Prostate gland (tissue), 2 donors: ENCODE measurements at regions not wholly inside any gene's neighbourhood (a gene's known extent, or its start where the extent isn't known, plus 50 kb on each side); places are given as distances from the start of the nearest gene placed in this dataset.

Source experiments
- DNase-seq: peaks from one replicate; pipeline ENCODE4 v3.0.0-alpha.2; 2019; ENCODE audit warnings: low spot score
- H3K27ac ChIP-seq, 2 donors: fragments of 200-600 bp; sonication (generic); 2 replicates each; pipeline ENCODE4 v1.5.1; 2017 to 2019
- H3K27me3 ChIP-seq: fragments of 200-600 bp; sonication (generic); replicated peaks from 2 replicates; pipeline ENCODE4 v1.5.1; 2019; ENCODE audit not compliant: insufficient read depth
- H3K36me3 ChIP-seq, 2 donors: fragments of 200-600 bp; sonication (generic); 1 replicate in 1 of 2; 2 replicates in 1 of 2; pipeline versions ENCODE4 v1.5.1 to v1.8.1; 2017 to 2019
- H3K4me1 ChIP-seq: fragments of 200-600 bp; sonication (generic); replicated peaks from 2 replicates; pipeline ENCODE4 v1.5.1; 2019
- H3K4me3 ChIP-seq, 2 donors: fragments of 200-600 bp; sonication (generic); 2 replicates each; pipeline ENCODE4 v1.5.1; 2017 to 2019
- H3K9me3 ChIP-seq: fragments of 200-600 bp; sonication (generic); 2 replicates; pipeline ENCODE4 v1.5.1; 2017
- POLR2A ChIP-seq: fragments of 450-650 bp; IDR thresholded peaks from one replicate; pipeline ENCODE4 v1.6.1; 2016; ENCODE audit warnings: antibody characterized with exemption, mild to moderate bottlenecking
- POLR2AphosphoS5 ChIP-seq: sonication (generic); formaldehyde crosslinking; IDR thresholded peaks from one replicate; pipeline ENCODE4 v1.6.1; 2017; ENCODE audit warnings: antibody characterized with exemption
- WGBS: methylation state at CpG from one replicate; pipeline ENCODE4 v1.1.5; 2018; 5-methylcytosine and 5-hydroxymethylcytosine counted together
- intact Hi-C: fragments of 100-400 bp; cut with DNase I; formaldehyde crosslinking; loops from one replicate; pipeline ENCODE4 v1.14.2; 2022
- TF ChIP-seq, protein P1 (sequence below), 4 experiments: fragments of 200-600 bp in 2 of 4; fragments of 450-650 bp in 2 of 4; sonication (generic) in 2 of 4; IDR thresholded peaks; 1 replicate in 3 of 4; 2 replicates in 1 of 4; pipeline ENCODE4 v1.5.1; 2016 to 2019; ENCODE audit warnings: antibody characterized with exemption in 4 of 4, mild to moderate bottlenecking in 2 of 4, moderate library complexity in 2 of 4

DNA sequence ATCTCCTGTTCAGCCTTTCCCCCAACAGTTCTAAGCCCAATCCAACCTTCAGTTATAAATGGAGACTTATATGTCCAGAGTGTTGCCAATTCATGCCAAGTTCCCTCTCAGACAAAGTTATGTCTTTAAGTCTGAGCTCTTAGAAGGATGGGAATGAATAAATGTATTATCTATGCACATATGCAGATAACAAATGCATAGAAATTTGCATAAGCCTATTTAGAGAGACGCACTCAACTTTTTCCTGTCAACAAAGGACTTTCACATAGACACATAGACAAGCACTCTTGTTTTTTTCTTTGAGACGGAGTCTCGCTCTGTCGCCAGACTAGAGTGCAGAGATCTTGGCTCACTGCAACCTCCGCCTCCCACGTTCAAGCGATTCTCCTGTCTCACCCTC, 95.1 kb downstream of the SOX9 start:
- Histone ChIP-seq H3K27me3 (peaks cover 8% of the 10 kb centered on the region), H3K36me3 (no peaks in the 10 kb centered on the region), H3K4me1 (no peaks in the 10 kb centered on the region), H3K27ac (no peak overlapping the region), H3K9me3 (no peaks in the 10 kb centered on the region), H3K4me3 (no peak overlapping the region)
- no peak for TF ChIP-seq POLR2A
- TF ChIP-seq POLR2AphosphoS5 = no peak
- TF ChIP-seq, protein P1, sequence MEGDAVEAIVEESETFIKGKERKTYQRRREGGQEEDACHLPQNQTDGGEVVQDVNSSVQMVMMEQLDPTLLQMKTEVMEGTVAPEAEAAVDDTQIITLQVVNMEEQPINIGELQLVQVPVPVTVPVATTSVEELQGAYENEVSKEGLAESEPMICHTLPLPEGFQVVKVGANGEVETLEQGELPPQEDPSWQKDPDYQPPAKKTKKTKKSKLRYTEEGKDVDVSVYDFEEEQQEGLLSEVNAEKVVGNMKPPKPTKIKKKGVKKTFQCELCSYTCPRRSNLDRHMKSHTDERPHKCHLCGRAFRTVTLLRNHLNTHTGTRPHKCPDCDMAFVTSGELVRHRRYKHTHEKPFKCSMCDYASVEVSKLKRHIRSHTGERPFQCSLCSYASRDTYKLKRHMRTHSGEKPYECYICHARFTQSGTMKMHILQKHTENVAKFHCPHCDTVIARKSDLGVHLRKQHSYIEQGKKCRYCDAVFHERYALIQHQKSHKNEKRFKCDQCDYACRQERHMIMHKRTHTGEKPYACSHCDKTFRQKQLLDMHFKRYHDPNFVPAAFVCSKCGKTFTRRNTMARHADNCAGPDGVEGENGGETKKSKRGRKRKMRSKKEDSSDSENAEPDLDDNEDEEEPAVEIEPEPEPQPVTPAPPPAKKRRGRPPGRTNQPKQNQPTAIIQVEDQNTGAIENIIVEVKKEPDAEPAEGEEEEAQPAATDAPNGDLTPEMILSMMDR (IDR thresholded peaks at IDR 0.05) = no peak
- intact Hi-C loops = no loop called here
- DNase-seq = no peak
- 96% methylated on average over 7 of the region's 7 CpGs for WGBS

DNA sequence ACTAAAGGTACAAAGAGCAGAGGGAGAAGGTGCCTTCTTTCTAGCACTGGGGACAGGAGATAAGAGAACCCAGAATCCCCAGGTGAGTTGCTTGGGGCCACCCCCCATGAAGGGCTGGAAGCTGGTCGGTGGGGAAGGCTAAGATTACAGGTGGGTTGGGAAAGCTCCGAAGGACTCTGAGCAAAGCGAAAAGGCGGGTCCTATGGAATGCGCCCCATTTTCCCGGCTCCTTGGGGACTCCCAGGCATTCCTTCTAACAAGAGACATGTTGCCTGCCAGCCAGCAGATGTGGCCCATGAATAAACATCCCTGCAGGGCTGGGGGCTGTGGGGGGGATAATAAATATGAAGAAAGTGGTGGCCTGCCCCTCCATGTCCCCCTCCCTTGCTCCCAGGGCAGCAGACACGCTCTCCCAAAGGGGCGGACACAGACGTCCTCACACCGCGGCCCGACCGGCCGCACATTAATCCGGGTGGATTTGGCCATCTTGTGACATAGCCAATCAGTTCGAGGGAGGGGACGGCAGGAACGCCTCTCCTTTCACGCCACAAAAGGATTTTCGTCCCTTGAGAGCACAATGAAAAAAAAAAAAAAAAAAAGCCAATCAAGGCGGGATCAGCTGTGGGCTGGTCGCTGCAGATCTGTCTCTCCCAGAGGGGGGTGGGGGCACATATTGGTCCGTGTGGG, 98.5 kb downstream of the SOX9 start:
- Histone ChIP-seq H3K27me3 (peaks cover 8% of the 10 kb centered on the region), H3K9me3 (no peaks in the 10 kb centered on the region), H3K27ac (no peak overlapping the region), H3K36me3 (no peaks in the 10 kb centered on the region), H3K4me3 (no peak overlapping the region), H3K4me1 (no peaks in the 10 kb centered on the region)
- intact Hi-C loops = no loop called here
- no peak for DNase-seq
- 11% methylated on average over 23 of the region's 23 CpGs for WGBS
- TF ChIP-seq, protein P1 (IDR thresholded peaks at IDR 0.05) = no peak
- TF ChIP-seq POLR2AphosphoS5 (no peak), POLR2A (no peak)

DNA sequence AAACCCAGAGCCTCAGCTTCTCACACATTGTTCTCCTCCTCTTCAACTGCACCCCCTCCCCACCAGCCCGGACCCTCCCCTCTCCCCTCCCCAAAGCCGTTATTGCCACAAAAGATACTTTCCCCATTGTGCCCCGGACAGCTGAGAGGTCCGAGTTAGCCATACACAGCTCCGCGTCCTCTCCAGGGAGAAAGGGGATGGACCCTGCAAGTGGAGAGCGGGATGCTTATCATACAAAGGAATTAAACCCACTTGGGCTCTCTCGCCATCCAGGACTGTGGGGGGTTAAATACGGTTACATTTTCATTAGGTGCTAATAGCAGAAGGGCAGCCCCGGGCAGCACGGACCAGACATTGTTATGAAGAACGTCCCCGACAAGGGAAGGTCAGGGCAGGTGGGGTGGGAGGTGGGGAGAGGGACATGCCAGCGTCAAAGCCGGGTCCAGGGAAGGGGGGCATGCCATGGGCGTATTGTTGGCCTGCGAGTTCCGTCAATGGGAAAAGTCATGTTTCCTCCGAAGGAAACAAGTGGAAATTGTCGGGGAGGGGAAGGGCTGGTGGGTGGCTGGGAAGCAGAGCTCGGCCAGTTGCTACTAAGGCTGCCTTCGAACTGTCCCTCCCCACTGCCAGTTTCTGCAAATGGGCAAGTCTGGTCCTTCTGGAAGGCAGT, 99.1 kb downstream of the SOX9 start:
- Histone ChIP-seq H3K4me1 (no peaks in the 10 kb centered on the region), H3K27ac (no peak overlapping the region), H3K36me3 (no peaks in the 10 kb centered on the region), H3K27me3 (peaks cover 8% of the 10 kb centered on the region), H3K9me3 (no peaks in the 10 kb centered on the region), H3K4me3 (no peak overlapping the region)
- TF ChIP-seq POLR2A (no peak), POLR2AphosphoS5 (no peak)
- TF ChIP-seq, protein P1 (IDR thresholded peaks at IDR 0.05) = no peak
- 12% methylated on average over 22 of the region's 22 CpGs for WGBS
- DNase-seq = no peak
- intact Hi-C loops = no loop called here

DNA sequence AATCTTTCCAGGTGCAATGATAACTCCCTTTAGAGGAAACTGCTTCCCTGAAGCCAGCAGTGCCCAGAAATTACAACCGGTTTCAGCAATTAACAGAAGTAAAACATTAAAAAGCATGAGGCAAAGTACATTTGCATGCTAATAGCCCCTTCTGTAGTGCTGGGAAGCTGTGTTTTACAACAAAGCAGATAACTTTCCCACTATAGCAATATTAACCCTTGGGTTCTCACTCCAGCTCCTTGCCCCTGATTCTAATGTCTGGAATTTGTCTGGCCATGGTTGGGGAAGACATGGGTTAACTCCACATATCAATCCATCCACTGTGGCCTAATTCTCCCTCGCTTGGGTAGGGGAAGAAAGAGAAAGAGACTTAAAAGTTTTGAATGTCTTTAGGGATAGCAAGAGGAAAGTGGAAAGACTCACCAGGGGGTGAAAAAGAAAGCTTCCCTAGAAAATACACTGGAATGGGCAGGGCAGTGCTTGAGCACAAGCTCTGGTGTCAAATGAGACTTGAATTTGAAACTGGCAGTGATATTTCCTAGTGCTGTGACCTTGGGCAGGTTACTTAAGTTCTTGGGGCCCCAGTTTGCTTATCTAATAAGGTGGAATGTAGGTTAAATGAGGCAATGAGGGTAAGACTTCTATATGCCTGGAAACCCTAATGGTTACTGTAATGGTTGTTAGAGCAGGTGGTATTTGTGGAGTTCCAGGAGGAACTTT, 102.0 kb downstream of the SOX9 start:
- WGBS = 67% methylated on average over 2 of the region's 2 CpGs
- no peak for DNase-seq
- no peaks in the 10 kb centered on the region for H3K36me3 ChIP-seq
- intact Hi-C loops = no loop called here
- H3K4me3 ChIP-seq = no peak overlapping the region
- H3K27ac ChIP-seq = no peak overlapping the region
- H3K9me3 ChIP-seq = no peaks in the 10 kb centered on the region
- H3K4me1 ChIP-seq = no peaks in the 10 kb centered on the region
- TF ChIP-seq POLR2AphosphoS5 (no peak), POLR2A (no peak)
- TF ChIP-seq, protein P1 (IDR thresholded peaks at IDR 0.05) = no peak
- H3K27me3 ChIP-seq = peaks cover 8% of the 10 kb centered on the region
